Panc1 (cell line): ENCODE measurements at regions not wholly inside any gene's neighbourhood (a gene's known extent, or its start where the extent isn't known, plus 50 kb on each side); places are given as distances from the start of the nearest gene placed in this dataset.

Experiments used
- ATAC-seq: fragments of 200-7000 bp; cut with Tn5 transposase; 2 replicates; pipeline ENCODE4 v1.9.1; 2020; ENCODE audit warnings: mild to moderate bottlenecking, moderate library complexity
- BruUV-seq: library from RNA; stranded (reverse); fragments of 400-500 nt; replicated peaks from 2 replicates; lab custom pipeline; 2021; lab: Mats Ljungman, UMichigan
- CTCF ChIA-PET: fragments of 300-600 bp; sonication (Branson Sonifier 250); formaldehyde crosslinking; loops from one replicate; lab custom pipeline; 2022; ENCODE audit warnings: antibody characterized with exemption; lab: Charles Lee
- POLR2A ChIA-PET: fragments of 300-600 bp; sonication (Branson Sonifier 250); formaldehyde crosslinking; loops from one replicate; lab custom pipeline; 2022; ENCODE audit warnings: antibody characterized with exemption; lab: Charles Lee
- DNase-seq: peaks from one replicate; pipeline ENCODE4 v3.0.0-alpha.2; 2010; ENCODE audit warnings: low read depth, low spot score
- H3K27ac ChIP-seq: 2 replicates; pipeline ENCODE4 v1.5.1; 2011; ENCODE audit warnings: mild to moderate bottlenecking, low read length, inconsistent platforms
- H3K27me3 ChIP-seq: fragments of 200-500 bp; sonication (Bioruptor generic); 2 replicates; pipeline ENCODE4 v1.6.0; 2014; ENCODE audit warnings: low read length, inconsistent platforms; ENCODE audit not compliant: control insufficient read depth, insufficient read depth
- H3K36me3 ChIP-seq: fragments of 200-500 bp; sonication (Bioruptor generic); 2 replicates; pipeline ENCODE4 v1.5.1; 2014; ENCODE audit warnings: inconsistent platforms, mild to moderate bottlenecking, low read length, moderate library complexity; ENCODE audit not compliant: control insufficient read depth, insufficient read depth
- H3K4me1 ChIP-seq: 2 replicates; pipeline ENCODE4 v1.5.1; 2011; ENCODE audit warnings: inconsistent platforms, mild to moderate bottlenecking, low read length, moderate library complexity; ENCODE audit not compliant: control insufficient read depth, insufficient read depth
- H3K4me3 ChIP-seq, 2 experiments: 2 replicates each; pipeline ENCODE4 v1.5.1; 2011 to 2012; ENCODE audit warnings: low read depth in 2 of 2, low read length in 2 of 2, mild to moderate bottlenecking in 2 of 2, inconsistent platforms in 1 of 2, moderate library complexity in 1 of 2
- H3K9me3 ChIP-seq: fragments of 200-500 bp; sonication (Bioruptor generic); 2 replicates; pipeline ENCODE4 v1.5.1; 2014; ENCODE audit warnings: low read depth, mild to moderate bottlenecking, inconsistent platforms, low read length, moderate library complexity; ENCODE audit not compliant: control insufficient read depth, insufficient read depth
- CTCF ChIP-seq: fragments of 450-650 bp; IDR thresholded peaks from 2 replicates; pipeline ENCODE4 v1.5.1; 2017; ENCODE audit warnings: mild to moderate bottlenecking
- POLR2AphosphoS5 ChIP-seq: IDR thresholded peaks from 2 replicates; pipeline ENCODE4 v1.6.1; 2012; ENCODE audit warnings: mild to moderate bottlenecking, low read depth, low read length, moderate library complexity
- REST ChIP-seq, 2 experiments: IDR thresholded peaks; 2 replicates each; pipeline ENCODE4 v1.6.1; 2011 to 2012; ENCODE audit warnings: low read depth in 2 of 2, control low read depth in 1 of 2, low read length in 1 of 2, mild to moderate bottlenecking in 1 of 2, moderate library complexity in 1 of 2; ENCODE audit not compliant: insufficient read depth in 1 of 2
- SIN3A ChIP-seq: IDR thresholded peaks from 2 replicates; pipeline ENCODE4 v1.6.1; 2012; ENCODE audit warnings: low read depth, mild to moderate bottlenecking, low read length, moderate library complexity, borderline replicate concordance; ENCODE audit not compliant: insufficient read depth
- TCF7L2 ChIP-seq: IDR thresholded peaks from 2 replicates; pipeline ENCODE4 v1.6.1; 2011; ENCODE audit warnings: mild to moderate bottlenecking, low read depth, low read length, inconsistent platforms
- in situ Hi-C: cut with HindIII; loops from 2 replicates; pipeline ENCODE4 v1.10.0; 2016; ENCODE audit warnings: low sequenced_read_pairs, low pct_unique_long_range_greater_than_20kb
- intact Hi-C: fragments of 100-400 bp; cut with micrococcal nuclease; formaldehyde crosslinking; loops from one replicate; pipeline ENCODE4 v1.10.0; 2022; ENCODE audit not compliant: unreplicated experiment

GRCh38 chr7:32319012-32319382, 171.2 kb downstream of the LSM5 start:
- no peak overlapping the region for H3K4me3 ChIP-seq
- ChIA-PET POLR2A (no interaction called here), CTCF (no interaction called here)
- no TSS peak for BruUV-seq
- no peaks in the 10 kb centered on the region for H3K9me3 ChIP-seq
- intact Hi-C loops, result no loop called here
- 0 out of 2 replicates have a peak, but pooled peaks cover 5% of the 10 kb centered on the region for H3K27me3 ChIP-seq
- no peak for DNase-seq
- no peak overlapping the region for H3K27ac ChIP-seq
- H3K4me1 ChIP-seq, result no peaks in the 10 kb centered on the region
- no peak for ATAC-seq
- in situ Hi-C loops, result no loop called here
- TF ChIP-seq TCF7L2 (no peak), SIN3A (no peak)
- no peaks in the 10 kb centered on the region for H3K36me3 ChIP-seq

GRCh38 chr7:32318300-32319011, 171.7 kb downstream of the LSM5 start:
- H3K9me3 ChIP-seq, result no peaks in the 10 kb centered on the region
- CTCF ChIA-PET, result no interaction called here
- no peaks in the 10 kb centered on the region for H3K36me3 ChIP-seq
- no peak overlapping the region for H3K4me3 ChIP-seq
- 0 out of 2 replicates have a peak, but pooled peaks cover 5% of the 10 kb centered on the region for H3K27me3 ChIP-seq
- intact Hi-C loops, result no loop called here
- POLR2A ChIA-PET, result no interaction called here
- no TSS peak for BruUV-seq
- no peak for ATAC-seq
- TF ChIP-seq TCF7L2 (no peak), SIN3A (no peak), POLR2AphosphoS5 (no peak)
- no peak for DNase-seq
- no peaks in the 10 kb centered on the region for H3K4me1 ChIP-seq
- in situ Hi-C loops, result no loop called here
- no peak overlapping the region for H3K27ac ChIP-seq

- no TSS peak for BruUV-seq
- Histone ChIP-seq H3K4me1 (no peaks in the 10 kb centered on the region), H3K27ac (no peak overlapping the region), H3K27me3 (0 out of 2 replicates have a peak, but pooled peaks cover 5% of the 10 kb centered on the region), H3K4me3 (no peak overlapping the region), H3K9me3 (no peaks in the 10 kb centered on the region), H3K36me3 (no peaks in the 10 kb centered on the region)
- no peak for DNase-seq
- CTCF ChIA-PET, result no interaction called here
- POLR2A ChIA-PET, result no interaction called here
- no peak for ATAC-seq
- in situ Hi-C loops, result no loop called here
- TF ChIP-seq TCF7L2, result no peak
- no peak for TF ChIP-seq SIN3A
- no peak for TF ChIP-seq CTCF
- TF ChIP-seq POLR2AphosphoS5, result no peak
- no peak for TF ChIP-seq REST (IDR thresholded peaks at IDR 0.05; ENCODE audit: insufficient read depth in 1 of 2, low read depth in 2 of 2, low read length in 1 of 2)
- intact Hi-C loops, result no loop called here
Observed at GRCh38 chr7:32316839-32317238, 173.3 kb downstream of the LSM5 start.
